ENCODE measurements at regions not wholly inside any gene's neighbourhood (a gene's known extent, or its start where the extent isn't known, plus 50 kb on each side); places are given as distances from the start of the nearest gene placed in this dataset.
"Not testable (repeated sequence)": the region's sequence is repeated elsewhere in the genome, so short reads cannot be mapped to it uniquely, and the experiment has no call there.

- not testable (repeated sequence) for TF ChIP-seq CTCF, POLR2A (IDR thresholded peaks at IDR 0.05)
Measured at GRCh38 chr20:23139984-23140383, 53.9 kb upstream of the CD93 start.

All from transverse colon (tissue), 3 donors.